HG03196 (cell line): ENCODE measurements at regions not wholly inside any gene's neighbourhood (a gene's known extent, or its start where the extent isn't known, plus 50 kb on each side); places are given as distances from the start of the nearest gene placed in this dataset.

ENCODE experiments used
- ATAC-seq: cut with Tn5 transposase; IDR thresholded peaks from one replicate; pipeline ENCODE4 v1.9.1; 2021; ENCODE audit not compliant: unreplicated experiment

DNA sequence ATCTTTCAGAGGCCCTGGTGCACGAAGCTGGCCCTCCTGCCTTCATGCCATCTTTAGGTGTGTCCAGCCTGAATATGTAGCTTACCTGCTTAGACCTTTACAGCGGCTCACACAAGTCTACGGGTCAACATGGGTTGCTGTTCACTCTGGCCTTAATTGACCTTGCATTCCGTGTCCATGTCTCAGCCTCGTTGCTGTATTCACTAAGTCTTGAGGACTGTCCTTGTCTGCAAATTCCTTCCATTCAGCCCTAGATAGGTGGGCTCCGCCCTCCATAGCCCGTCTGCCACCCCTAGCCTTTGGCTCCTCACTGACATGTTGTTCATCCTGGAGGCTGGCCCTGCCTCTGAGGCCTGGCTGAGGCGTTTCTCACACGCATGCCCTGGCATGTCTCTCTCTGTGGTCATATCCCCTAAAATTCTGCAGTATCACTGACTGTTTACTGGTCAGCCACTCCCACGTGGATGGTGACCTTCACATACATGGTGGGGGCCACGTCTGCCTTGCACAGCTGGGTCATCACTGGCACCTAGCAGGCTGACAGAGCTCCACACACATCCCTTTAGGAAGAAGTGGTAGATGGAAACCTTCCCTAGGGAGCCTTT lies 394.1 kb upstream of the MKI67 start:
- no peak for ATAC-seq

DNA sequence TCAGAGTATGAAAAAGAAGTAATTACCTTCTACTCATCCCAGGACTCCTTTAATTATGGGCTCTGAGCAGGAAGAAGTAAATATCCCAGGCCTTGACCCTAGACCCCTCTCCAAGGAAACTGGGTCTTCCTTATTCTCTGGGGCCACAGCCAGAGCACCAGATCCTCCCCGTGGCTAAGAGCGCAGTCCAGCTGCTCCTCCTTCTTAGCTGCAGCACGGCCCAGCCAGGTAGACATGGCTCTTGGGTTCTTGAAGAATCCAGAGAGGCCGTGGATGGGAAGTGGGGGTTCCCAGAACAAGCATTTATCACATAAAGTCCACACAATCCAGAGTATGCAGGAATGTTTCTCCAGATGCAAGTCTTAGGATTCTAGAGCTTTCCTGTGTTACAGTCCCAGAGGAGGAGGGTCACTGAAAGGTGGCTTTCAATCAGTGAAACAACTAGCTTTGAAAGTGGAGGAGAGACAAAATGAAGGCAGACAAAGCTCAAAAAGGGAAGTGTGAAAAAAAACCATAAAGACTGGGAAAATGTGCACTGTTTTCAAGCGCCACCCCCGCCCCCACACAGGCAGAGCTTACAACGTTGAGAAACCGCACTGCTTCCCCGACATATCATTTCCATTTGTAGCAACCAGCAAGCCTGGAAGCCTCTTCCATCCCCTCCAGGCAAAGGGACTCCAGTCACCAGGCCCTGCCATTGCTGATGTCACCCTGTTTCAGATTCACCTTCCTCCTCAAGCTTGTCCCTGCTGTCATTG lies 396.5 kb upstream of the MKI67 start:
- no peak for ATAC-seq

DNA sequence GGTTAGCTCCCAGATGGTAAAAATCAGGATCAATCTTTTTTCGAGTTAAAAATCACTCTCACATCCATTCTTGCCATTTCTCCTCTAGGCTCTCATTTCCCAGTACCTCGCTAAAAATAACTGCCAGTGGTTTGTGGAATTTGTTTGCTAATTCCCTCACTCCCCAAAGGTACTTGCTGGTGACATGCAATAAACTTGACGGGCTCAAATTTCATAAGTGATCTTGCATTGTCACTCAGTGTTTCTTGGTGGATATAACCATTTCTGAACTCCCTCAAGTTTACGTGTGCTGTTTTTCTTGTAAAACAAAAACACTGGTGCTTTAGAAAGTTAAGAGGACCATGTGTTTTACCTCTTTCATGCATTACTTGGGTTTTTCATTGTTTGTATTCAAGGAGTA lies 399.2 kb upstream of the MKI67 start:
- no peak for ATAC-seq

DNA sequence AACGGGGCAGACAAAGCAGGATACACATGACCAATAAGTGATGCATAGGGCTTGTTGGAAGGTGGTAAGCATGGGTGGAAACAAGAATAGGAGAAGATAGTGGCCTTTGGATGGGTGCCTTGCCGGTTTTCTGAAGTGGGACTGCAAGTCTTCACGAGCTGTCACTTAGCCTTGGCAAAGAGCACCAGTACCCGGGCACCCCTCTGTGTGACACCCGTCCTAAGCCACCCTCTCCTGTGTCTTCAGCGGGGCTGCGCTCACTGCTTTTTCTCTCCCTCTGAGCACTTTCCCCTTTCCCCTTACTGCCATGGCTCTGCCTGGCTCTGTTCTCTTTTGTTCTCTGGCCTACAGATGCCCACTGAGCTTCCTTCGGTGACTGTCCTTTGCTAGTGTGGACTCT lies 399.7 kb upstream of the MKI67 start:
- no peak for ATAC-seq

DNA sequence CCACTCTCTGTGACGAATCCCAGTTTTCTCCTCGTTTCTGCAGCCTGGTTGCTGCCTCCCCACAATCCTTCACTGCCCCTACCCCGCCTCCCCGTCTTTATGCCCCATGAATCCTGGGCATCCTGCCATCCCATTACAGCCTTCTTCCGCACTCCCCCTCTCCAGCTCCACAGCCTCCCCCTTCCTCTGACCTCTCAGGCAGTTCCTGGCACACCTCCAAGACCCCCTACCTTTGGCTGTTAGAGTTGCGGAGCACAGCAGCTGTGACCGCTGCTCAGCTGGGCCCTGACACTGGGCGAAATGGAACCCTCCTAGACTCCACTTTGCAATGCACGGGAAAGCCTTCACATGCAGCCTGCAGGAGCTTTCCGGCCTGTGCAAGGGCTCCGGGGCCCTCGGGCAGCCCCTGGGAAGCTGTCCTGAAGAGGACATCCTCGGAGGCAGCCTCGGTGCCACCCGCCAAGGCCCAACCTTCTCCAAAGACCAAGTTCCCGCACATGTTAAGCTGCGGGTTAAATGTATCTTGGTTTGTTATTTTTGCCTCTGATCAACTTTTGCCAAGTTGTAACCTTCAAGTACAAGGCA lies 400.7 kb upstream of the MKI67 start:
- no peak for ATAC-seq

DNA sequence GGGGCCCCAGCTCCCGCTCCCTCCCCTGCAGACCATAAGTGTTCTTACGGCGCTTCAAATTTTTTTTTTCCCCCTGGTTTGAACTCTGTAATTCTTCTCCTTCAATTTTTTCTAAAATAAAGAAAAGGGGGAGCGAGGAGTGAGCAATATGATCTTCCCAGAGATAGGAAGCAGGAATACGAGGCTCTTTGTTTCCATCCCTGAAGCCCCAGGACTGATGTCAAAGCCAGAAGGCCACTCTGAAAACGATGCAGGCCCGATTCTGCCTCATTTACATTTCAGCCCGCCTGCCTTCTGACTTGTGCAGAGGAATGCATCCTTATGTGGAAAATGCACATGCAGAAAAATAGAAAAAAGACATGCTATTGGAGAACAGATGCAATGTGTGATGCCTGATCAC lies 401.5 kb upstream of the MKI67 start:
- ATAC-seq: no peak

DNA sequence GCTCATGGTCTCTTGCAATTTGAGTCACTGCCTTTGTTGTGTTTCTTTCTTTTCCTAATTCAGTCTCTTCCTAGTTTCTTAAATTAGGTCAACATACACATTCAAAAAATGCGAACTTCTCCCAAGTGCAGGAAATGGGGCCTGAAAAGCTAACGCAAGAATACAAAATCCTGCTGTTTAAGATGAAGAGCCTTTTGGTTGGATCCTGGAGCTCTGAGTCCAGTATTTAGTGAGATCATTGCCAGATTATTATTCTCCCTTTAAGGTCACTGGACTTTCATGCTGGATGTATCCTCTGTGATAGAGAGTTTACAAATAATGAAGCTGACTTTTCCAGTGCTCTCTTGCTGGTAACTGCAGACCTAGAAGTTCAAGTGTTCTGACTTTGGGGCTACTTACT lies 401.9 kb upstream of the MKI67 start:
- ATAC-seq: no peak

DNA sequence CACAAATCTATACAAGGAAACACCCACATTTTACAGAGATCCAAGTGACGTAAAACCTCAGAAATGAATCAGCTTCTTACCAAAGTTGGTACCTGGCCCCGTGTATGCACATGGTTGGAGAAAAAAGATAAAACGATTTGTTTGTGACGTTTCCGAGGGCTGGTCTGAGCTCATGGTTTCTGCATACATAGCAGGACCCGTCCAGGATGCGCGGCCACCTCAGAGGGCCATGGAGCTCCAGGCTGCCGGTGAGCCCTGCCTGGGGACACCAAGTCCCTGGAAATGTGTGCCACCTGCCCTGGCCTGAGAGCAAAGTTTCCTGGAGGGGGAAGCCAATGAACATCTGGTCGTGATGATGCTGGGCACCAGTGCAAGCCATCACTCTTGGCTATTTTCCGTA lies 402.6 kb upstream of the MKI67 start:
- ATAC-seq: no peak

DNA sequence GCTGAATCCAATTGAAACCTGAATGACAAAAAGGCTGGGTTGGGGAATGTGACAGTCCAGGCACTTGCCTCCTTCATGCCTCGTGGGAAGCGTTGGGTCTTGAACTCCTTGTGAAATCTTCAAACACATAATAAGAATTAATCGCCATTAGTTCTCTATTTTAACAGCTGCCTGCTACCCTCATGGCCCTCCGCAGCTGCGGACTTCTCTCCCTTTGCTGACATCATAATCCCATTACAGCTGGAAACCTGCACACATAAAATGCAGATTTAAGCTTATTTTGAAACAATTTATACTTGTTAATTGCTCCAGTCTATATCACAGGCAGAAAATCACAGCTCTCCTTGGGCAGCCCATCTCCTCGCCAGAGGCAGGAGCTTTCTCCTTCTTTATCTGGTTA lies 403.0 kb upstream of the MKI67 start:
- no peak for ATAC-seq

DNA sequence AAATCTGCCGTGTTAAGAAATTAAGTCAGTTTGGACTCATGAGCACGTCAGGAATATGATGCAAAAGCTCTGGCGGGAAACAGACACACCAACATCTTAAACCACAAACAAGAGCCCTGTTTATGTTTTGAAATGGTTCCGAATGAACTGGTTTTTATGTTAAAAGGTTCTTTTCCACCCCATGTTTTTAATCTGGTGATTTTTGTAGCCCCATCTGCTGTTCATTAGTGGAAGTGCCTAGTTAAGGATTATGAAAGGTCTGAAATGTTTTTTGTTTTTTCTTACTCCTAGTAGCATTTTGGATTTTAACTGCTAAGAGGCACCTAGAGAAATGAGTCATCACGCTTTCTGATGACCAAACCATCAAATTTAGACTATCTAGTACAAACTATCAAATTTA lies 404.1 kb upstream of the MKI67 start:
- no peak for ATAC-seq

DNA sequence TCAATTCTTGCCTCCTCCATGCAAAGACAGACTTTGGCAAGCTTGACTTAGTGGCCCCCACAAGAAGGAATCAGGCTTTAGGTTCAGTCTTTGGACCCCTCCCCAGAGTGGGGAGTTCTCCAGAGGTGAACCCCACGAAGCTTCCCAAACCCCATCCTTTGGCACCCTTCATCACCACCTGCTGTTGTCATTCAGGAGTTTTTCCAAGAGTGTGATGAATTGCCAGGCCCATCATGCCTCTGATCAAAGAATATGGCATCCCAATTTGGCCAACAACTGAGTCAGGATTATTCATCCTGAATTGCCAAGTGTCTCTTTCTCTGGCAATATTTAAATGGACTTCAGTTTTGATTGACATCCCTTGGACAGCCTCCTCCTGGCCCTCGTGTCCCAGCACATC lies 404.7 kb upstream of the MKI67 start:
- ATAC-seq: no peak

DNA sequence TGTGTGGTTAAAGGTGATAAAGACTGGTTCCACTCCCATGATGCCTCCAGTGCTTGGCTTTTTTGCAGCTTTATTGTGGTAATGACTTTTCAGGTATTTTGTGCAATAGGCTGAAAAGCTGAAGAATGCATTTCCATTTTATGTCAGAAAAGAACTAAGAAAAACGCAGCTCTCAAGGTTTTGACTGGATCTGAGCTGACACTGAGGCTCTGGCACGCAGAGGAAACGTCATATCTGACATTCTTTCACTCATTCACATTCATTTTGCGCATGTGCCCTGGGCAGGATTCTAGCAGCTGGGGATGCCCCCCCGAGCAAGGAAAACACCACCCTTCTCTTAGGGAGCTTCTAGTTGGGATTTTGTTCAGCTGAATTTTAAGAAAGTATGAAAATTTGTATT lies 408.5 kb upstream of the MKI67 start:
- ATAC-seq: no peak

DNA sequence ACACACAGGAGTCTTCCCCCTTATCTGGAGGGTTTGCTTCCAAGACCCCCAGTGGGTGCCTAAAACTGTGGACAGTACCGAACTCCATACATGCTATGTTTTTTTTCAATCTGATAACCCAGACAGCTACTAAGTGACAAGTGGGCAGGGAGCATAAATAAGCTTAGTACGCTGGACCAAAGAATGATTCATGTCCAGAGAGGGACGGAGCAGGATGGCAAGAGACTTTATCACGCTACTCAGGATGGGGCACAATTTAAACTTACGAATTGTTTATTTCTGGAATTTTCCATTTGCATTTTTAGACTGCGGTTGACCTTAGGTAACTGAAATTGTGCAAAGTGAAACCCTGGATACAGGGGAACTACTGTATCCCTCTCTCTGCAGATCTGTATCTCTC lies 410.0 kb upstream of the MKI67 start:
- no peak for ATAC-seq

DNA sequence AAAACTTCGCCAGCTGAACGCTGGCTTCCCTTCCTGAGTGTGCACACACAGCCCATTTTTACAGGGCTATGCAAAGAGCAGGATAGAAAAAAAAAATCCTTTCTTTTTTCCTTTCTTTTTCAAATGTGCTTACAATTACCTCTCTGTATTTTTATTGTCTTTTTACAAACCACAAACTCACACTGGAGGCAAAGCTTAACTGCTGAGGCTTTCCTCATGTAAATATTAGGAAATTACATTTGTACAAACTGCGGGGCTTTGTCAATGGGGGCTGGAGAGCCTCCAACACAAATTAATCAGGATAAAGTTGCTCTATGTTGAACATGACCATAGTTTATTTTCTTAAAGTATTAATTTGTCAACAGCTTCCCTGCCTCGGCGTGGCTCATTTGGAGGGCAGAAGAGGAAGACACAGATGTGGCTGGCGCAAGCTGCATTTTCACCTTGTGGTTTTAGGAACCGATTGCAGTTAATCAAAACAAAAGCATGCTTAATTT lies 411.7 kb upstream of the MKI67 start:
- ATAC-seq: no peak

DNA sequence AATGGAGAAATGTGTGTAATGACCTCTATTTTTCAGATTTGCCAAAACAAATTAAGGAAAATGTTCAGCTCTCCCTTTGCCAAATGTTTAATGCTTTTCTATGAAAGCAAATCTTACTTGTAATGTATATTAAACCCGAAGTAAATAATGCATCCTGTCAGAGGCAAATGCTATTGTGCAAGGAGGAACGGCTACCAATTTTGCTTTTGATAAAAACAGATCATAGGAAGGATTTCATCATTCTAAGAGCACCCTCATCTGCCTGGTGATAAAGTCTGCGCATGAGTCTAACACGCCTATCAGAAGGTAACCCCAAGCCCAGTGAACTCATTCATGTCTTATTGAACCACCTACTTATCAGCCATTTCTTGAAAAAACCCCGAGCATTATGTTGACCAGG lies 412.4 kb upstream of the MKI67 start:
- ATAC-seq: no peak

DNA sequence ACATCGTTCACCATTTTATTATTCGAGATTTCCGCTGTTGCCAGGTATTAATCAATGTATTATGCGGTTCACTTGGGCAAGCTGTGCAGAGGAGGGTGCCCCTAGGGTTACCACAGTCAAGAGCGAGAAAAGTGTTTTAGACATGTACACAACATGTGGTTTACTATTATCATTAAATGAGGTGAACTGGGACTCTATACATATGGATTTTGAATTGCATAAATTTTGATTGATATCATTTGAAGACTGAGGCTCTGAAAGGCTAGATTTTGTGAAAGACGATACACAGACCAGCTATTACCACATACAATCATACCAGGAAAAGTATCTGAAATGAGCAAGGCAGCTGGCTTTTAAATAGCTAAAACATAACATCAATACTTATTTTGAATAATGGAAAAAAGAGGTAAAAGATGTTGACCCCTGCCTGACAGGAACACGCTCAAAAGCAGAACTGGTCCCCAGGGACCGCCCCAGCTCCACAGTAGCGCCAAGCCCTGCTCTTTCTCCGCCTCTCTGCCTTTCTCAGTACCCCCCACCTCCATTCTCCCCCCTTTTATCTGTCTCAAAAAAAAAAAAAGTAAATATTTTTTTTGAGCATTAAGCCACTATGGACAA lies 413.4 kb upstream of the MKI67 start:
- ATAC-seq: no peak

DNA sequence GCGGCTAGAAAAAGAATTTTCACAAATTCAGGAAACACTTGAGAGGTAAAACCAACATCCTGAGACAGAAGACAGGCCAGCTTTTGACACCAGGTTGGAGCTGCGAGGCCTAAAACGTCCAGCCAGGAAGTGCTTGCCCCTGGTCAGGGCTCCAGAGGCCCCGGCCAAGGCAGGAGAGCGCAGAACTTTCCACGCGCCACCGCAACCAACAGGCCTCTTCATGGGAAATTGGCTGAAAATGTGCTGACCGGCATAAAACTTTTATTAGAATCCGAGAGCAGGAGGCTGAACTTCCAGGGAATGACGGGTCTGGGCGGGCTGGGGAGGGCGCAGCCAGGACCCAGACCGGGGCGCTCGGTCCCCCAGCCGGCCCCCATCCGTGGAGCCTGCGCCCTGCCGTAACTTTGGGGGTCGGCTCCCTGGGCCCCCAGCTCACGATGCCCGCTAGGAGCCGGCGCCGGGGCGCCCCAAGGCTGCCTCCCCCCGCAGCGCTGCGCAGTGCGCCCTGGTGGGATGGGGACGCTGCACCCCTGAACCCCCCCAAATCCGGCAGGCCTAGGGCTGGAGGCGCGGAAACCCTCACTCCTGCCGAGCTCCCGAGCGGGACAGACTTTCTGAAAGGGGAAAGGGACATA lies 414.0 kb upstream of the MKI67 start:
- no peak for ATAC-seq

DNA sequence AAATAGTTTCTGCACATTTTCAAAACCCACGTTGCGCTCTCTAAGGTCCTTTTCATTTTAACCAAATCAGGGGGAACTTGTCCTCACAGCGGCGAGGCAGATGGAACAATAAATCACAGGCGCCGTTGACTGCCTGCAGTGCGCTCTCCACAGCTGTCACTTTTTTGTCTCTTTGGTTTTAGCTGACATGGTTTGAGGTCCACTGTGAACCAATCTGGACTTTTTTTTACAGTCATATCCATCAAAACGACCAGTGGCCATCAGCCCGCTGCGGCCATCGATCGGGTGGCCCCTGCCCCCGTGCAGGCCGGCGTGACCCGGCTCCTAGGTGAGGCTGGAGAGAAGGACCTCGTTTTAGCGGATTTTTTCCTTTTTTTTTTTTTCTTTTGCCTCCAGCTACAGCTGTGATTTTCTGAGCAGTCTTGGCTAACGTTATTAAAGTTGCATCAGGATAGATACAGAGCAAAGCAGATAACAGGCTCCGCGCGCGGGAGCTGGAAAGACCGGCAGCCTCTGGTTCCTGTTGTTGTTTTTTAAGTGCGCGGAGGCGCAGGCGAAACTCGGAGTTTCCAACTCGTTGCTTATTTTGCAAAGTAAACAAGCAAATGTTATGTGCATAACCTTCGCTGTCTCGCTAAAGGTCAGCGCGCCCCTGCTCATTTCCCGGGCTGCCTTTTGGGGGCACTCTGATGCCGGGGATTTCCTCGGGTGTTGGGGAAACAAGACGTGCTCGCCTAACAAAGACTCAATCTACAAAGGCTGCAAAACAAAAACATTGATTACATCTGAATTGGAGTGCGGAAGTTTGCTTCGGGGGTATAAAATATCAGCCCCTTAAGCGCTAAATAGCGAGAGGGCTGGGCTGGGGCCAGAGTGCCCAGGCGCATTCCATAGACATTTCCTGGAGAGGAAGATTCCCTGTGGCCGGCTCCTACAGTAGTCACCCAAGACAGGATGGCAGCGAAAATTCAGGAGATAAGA lies 414.8 kb upstream of the MKI67 start:
- ATAC-seq: no peak

DNA sequence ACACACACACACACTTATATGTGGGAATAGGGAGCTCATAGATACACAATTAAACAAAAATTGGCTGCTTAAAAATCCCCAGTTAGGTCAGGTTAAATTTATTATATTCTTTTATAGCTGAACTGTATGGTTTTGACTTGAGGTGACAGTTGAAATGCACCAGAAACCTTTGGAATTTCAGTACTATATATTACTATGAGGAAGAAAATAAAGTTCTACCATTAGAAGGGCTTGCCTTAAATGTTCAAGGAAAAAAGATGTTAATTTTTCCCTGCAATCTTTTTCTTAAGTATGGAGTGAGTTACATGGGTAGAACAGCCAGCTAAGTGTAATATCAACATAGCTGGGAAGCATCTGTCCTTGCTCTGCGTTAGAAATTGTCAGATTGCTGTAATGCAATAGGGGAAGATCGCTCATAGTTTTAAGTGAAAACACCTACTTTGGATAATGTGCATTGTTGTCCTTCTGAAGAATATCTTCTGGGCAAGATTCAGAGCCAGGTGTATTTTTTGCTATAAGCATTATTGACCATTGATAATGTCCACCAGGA lies 415.8 kb upstream of the MKI67 start:
- no peak for ATAC-seq

DNA sequence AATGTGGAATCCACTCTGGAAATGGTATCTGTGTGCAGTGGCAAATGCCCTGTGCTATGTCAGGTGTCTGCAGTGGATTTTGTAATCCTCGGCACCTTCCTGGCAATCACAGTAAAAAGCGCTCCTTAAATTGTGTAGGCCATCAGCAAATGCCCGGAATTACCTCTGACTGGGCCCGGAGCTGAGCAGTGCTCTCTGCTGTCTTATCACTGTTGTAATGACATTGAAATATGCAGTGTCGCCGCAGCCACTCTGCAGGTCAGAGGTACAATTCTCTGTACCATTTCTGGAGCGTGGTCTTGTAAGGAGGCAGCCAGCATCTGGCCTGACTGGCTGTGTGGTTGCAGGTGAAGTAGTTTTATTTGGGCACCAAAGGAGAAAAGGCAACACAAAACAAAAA lies 416.4 kb upstream of the MKI67 start:
- ATAC-seq: no peak
